Glutamatergic neuron (in vitro differentiated cells): ENCODE measurements at regions not wholly inside any gene's neighbourhood (a gene's known extent, or its start where the extent isn't known, plus 50 kb on each side); places are given as distances from the start of the nearest gene placed in this dataset.
A peak's percentile ranks its signal among the peaks of the same experiment; 100 is the strongest.

ENCODE experiments used
- DNase-seq: peaks from one replicate; pipeline ENCODE4 v3.0.0; 2022
- H3K27ac Mint-ChIP-seq: one replicate; pipeline ENCODE4 v1.8.0; 2020; ENCODE audit warnings: mild to moderate bottlenecking, mixed read lengths, inconsistent platforms; ENCODE audit not compliant: unreplicated experiment
- H3K27me3 Mint-ChIP-seq: one replicate; pipeline ENCODE4 v1.8.0; 2020; ENCODE audit warnings: mild to moderate bottlenecking, moderate library complexity, mixed read lengths, inconsistent platforms; ENCODE audit not compliant: unreplicated experiment
- H3K36me3 Mint-ChIP-seq: one replicate; pipeline ENCODE4 v1.8.0; 2020; ENCODE audit warnings: mild to moderate bottlenecking, mixed read lengths, inconsistent platforms; ENCODE audit not compliant: unreplicated experiment
- H3K4me1 Mint-ChIP-seq: one replicate; pipeline ENCODE4 v1.8.0; 2020; ENCODE audit warnings: mild to moderate bottlenecking, low read depth, mixed read lengths, inconsistent platforms; ENCODE audit not compliant: unreplicated experiment
- H3K4me3 Mint-ChIP-seq: one replicate; pipeline ENCODE4 v1.8.0; 2020; ENCODE audit warnings: mild to moderate bottlenecking, mixed read lengths, inconsistent platforms; ENCODE audit not compliant: unreplicated experiment
- H3K9me3 Mint-ChIP-seq: one replicate; pipeline ENCODE4 v1.8.0; 2020; ENCODE audit warnings: mild to moderate bottlenecking, moderate library complexity, mixed read lengths, inconsistent platforms; ENCODE audit not compliant: unreplicated experiment
- microRNA-seq: library from miRNA; unstranded; fragments of <30 nt; microRNA quantifications from one replicate; pipeline ENCODE4, GENCODE V29; 2020; ENCODE audit not compliant: unreplicated experiment
- TF ChIP-seq, protein P1 (sequence below): fragments of 200-600 bp; sonication (generic); IDR thresholded peaks from one replicate; pipeline ENCODE4 v1.5.0; 2021; ENCODE audit not compliant: partially characterized antibody, unreplicated experiment

DNA sequence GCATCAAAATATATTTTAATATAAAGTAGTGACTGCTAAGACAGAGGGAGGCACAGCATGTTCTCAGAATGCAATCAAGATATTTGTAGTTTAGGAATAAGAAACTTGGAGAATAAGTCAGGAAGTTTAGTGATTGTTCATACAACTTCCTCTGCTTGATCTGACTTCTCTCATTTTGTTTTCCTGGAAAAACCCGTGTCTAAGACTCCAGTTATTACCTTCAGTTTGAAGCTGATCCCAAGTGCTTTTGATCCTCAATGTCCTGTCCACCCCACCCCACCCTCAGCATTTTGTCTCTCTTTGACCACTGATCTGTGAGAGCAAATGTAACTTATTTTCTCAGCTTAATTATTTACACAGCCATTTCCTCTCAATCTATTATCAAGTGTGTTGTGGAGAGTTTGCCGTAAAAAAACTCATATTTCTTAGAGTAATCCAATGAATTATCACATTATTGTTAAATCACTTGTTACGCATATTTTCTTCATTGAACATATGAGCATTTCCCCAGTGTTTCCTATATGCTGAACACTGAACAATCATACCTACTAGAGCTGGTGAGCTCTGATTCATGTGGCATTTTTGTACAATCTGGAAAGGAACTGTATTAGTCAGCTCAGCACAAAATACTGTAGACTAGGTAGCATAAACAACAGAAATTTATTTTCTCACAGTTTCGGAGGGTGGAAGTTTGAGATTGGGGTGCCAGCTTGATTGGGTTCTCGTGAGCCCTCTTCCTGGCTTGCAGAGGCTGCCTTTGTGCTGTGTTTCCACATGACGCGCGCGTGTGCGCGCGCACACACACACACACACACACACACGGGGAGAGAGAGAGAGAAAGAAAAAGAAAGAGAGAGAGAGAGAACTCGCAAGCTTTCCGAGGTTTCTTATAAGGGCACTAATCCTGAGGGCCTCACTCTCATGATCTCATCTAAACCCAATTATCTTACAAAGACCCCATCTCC is 65.5 kb upstream of the DPYD start:
- Mint-ChIP-seq H3K27me3 (peaks cover 6% of the 10 kb centered on the region), H3K36me3 (peaks cover 6% of the 10 kb centered on the region), H3K4me1 (no peaks in the 10 kb centered on the region), H3K4me3 (no peak overlapping the region), H3K27ac (no peak overlapping the region), H3K9me3 (peaks cover 5% of the 10 kb centered on the region)
- TF ChIP-seq, protein P1, sequence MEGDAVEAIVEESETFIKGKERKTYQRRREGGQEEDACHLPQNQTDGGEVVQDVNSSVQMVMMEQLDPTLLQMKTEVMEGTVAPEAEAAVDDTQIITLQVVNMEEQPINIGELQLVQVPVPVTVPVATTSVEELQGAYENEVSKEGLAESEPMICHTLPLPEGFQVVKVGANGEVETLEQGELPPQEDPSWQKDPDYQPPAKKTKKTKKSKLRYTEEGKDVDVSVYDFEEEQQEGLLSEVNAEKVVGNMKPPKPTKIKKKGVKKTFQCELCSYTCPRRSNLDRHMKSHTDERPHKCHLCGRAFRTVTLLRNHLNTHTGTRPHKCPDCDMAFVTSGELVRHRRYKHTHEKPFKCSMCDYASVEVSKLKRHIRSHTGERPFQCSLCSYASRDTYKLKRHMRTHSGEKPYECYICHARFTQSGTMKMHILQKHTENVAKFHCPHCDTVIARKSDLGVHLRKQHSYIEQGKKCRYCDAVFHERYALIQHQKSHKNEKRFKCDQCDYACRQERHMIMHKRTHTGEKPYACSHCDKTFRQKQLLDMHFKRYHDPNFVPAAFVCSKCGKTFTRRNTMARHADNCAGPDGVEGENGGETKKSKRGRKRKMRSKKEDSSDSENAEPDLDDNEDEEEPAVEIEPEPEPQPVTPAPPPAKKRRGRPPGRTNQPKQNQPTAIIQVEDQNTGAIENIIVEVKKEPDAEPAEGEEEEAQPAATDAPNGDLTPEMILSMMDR, result no peak
- no peak for DNase-seq

DNA sequence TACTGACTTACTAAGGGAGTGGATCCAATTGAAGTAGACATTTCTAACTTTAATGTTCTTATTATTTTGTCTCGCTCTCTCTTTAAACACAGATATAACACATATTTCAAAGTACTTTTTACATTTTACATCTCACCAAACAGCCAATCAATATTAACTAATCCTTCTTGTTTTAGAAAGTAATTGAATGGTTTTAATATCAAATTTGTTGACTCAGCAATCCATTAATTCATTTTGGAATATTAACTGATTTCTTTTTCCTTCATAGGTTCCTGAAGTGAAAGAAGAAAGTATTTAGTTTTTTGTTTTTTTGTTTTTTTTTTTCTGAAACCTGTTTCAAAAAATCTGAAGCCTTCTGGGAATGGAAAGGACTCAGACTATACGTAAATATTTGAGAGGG is 62.3 kb upstream of the DPYD start:
- Mint-ChIP-seq H3K9me3 (peaks cover 7% of the 10 kb centered on the region), H3K36me3 (peaks cover 6% of the 10 kb centered on the region), H3K27ac (no peak overlapping the region), H3K27me3 (peaks cover 3% of the 10 kb centered on the region), H3K4me1 (peaks cover 1% of the 10 kb centered on the region), H3K4me3 (no peak overlapping the region)
- TF ChIP-seq, protein P1, result no peak
- no peak for DNase-seq

DNA sequence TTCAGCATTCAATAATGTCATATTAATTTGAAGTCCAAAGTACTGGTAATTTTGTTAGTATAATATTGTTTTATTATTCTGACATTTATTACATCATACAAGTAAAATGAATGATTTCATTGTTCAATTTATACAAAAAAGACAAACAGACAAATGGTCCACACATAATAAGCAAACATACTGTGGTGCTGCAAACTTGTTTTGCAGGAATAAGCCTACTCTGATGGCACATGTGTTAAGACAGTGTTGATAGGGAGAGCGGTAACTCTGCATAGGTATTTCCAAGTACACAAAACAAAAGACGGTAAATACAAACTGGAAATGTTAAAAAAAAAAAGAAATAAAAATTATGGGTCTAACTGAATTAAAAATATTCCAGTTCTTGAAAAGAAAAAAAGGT is 59.7 kb upstream of the DPYD start:
- H3K4me1 Mint-ChIP-seq, result peaks cover 13% of the 10 kb centered on the region
- peaks cover 10% of the 10 kb centered on the region for H3K9me3 Mint-ChIP-seq
- H3K27ac Mint-ChIP-seq, result no peak overlapping the region
- no peak for DNase-seq
- peaks cover 4% of the 10 kb centered on the region for H3K36me3 Mint-ChIP-seq
- TF ChIP-seq, protein P1, result no peak
- H3K4me3 Mint-ChIP-seq, result no peak overlapping the region
- no peaks in the 10 kb centered on the region for H3K27me3 Mint-ChIP-seq

DNA sequence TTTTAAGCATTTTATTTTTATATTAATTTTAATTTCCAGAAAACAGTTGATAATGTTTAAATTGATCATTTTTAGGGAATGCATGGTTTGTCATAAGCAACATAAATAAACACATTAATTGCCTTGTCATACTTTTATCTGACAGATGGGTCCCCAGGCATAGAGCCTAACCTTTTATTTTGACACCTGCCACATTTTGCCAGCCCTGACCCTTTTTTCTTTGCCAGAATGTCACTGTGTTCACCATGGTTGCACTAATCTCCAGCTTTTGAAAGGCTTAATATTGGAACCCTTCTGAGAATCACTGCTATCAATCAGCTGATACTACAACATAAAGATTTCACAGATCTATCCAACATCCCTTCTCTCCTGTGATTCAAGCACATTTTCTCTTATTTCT is 56.0 kb upstream of the DPYD start:
- Mint-ChIP-seq H3K9me3 (peaks cover 8% of the 10 kb centered on the region), H3K4me3 (peak overlapping the region; percentile 6), H3K27me3 (no peaks in the 10 kb centered on the region), H3K4me1 (peaks cover 13% of the 10 kb centered on the region), H3K36me3 (peaks cover 10% of the 10 kb centered on the region), H3K27ac (peak overlapping the region; percentile 60)
- no peak for DNase-seq
- TF ChIP-seq, protein P1, result no peak

Small RNA genes in the stretch of these regions (microRNA-seq; reads per million reads assigned to microRNA genes)
- gene MIR2682, result 152 reads per million, percentile 78 among the genes with 10 or more reads in this experiment
